Ishikawa (cell line): ENCODE measurements at regions not wholly inside any gene's neighbourhood (a gene's known extent, or its start where the extent isn't known, plus 50 kb on each side); places are given as distances from the start of the nearest gene placed in this dataset.

ENCODE experiments used
- CEBPB ChIP-seq: IDR thresholded peaks from 2 replicates; pipeline ENCODE4 v1.6.1; 2012
- EGR1 ChIP-seq: IDR thresholded peaks from 2 replicates; pipeline ENCODE4 v1.6.1; 2012
- EP300 ChIP-seq: IDR thresholded peaks from 2 replicates; pipeline ENCODE4 v1.6.1; 2012; ENCODE audit warnings: borderline replicate concordance
- FOXM1 ChIP-seq: IDR thresholded peaks from 2 replicates; pipeline ENCODE4 v1.6.1; 2012; ENCODE audit warnings: low read depth, borderline replicate concordance
- MAX ChIP-seq: IDR thresholded peaks from 2 replicates; pipeline ENCODE4 v1.6.1; 2012
- RAD21 ChIP-seq: IDR thresholded peaks from 2 replicates; pipeline ENCODE4 v1.6.1; 2012; ENCODE audit warnings: low read depth
- REST ChIP-seq: IDR thresholded peaks from 2 replicates; pipeline ENCODE4 v1.6.1; 2012; ENCODE audit warnings: low read depth, mild to moderate bottlenecking
- TAF1 ChIP-seq: IDR thresholded peaks from 2 replicates; pipeline ENCODE4 v1.6.1; 2012; ENCODE audit warnings: low read depth, mild to moderate bottlenecking
- TCF12 ChIP-seq: IDR thresholded peaks from 2 replicates; pipeline ENCODE4 v1.6.1; 2012; ENCODE audit warnings: low read depth
- TEAD4 ChIP-seq: IDR thresholded peaks from 2 replicates; pipeline ENCODE4 v1.6.1; 2012
- YY1 ChIP-seq: IDR thresholded peaks from 2 replicates; pipeline ENCODE4 v1.6.1; 2012; ENCODE audit warnings: low read depth
- ZBTB7A ChIP-seq: IDR thresholded peaks from 2 replicates; pipeline ENCODE4 v1.6.1; 2012; ENCODE audit warnings: low read depth

- no peak for TF ChIP-seq REST
- no peak for TF ChIP-seq TAF1
- TF ChIP-seq CEBPB: no peak
- no peak for TF ChIP-seq MAX
- no peak for TF ChIP-seq EP300
- TF ChIP-seq FOXM1: no peak
- TF ChIP-seq ZBTB7A: no peak
- TF ChIP-seq RAD21: no peak
- no peak for TF ChIP-seq EGR1
- TF ChIP-seq YY1: no peak
- no peak for TF ChIP-seq TCF12
- TF ChIP-seq TEAD4: no peak
Measured at GRCh38 chr3:182709306-182709705, 84.0 kb upstream of the ATP11B start.
